ENCODE measurements at regions not wholly inside any gene's neighbourhood (a gene's known extent, or its start where the extent isn't known, plus 50 kb on each side); places are given as distances from the start of the nearest gene placed in this dataset.
A peak's percentile ranks its signal among the peaks of the same experiment; 100 is the strongest.

- H4K20me1 ChIP-seq (replicated peaks; ENCODE audit: control insufficient read depth, insufficient read depth, low read length) = no peaks in the 10 kb centered on the region
- no peak overlapping the region for H2AFZ ChIP-seq (ENCODE audit: low read depth, low read length)
- H3K36me3 ChIP-seq (ENCODE audit: control insufficient read depth, insufficient read depth, low read length) = no peaks in the 10 kb centered on the region
- H3K4me1 ChIP-seq (replicated peaks in 1 of 2; ENCODE audit: control insufficient read depth in 2 of 2, insufficient read depth in 2 of 2, low read length in 2 of 2) = peaks cover 0 to 26% of the 10 kb centered on the region in 2 experiments; a peak in 2 of 5 replicates
- CTCF ChIA-PET (ENCODE audit: low intra/inter-chr PET ratio) = no interaction called here
- no peaks in the 10 kb centered on the region for H3K79me2 ChIP-seq (ENCODE audit: control insufficient read depth, insufficient read depth, low read length)
- no peaks in the 10 kb centered on the region for H3K9me1 ChIP-seq (ENCODE audit: control insufficient read depth, insufficient read depth, low read length)
- in situ Hi-C loops (cut with MboI) = no loop called here
- FAIRE-seq (no peak), DNase-seq (ENCODE audit: extremely low read depth in 1 of 4, low spot score in 3 of 4) (no peak), ATAC-seq (no peak)
- H3K27me3 ChIP-seq (ENCODE audit: control insufficient read depth in 2 of 2, insufficient read depth in 2 of 2, low read length in 2 of 2) = peaks cover 8 to 35% of the 10 kb centered on the region in 2 experiments; a peak in 4 of 5 replicates
- no peaks in the 10 kb centered on the region for H3K9me3 ChIP-seq (replicated peaks; ENCODE audit: control insufficient read depth, insufficient read depth, low read depth, low read length)
- H3K4me3 ChIP-seq = no peak overlapping the region
- H3K9ac ChIP-seq (ENCODE audit: insufficient read depth in 1 of 2, low read depth in 2 of 2, low read length in 2 of 2) = 0 out of 4 replicates have a peak overlapping the region, but pooled peaks of 1 of the 2 experiments have one; percentile 20
- TF ChIP-seq VEZF1 (CRISPR knock-in tag; IDR thresholded peaks at IDR 0.05) = no peak
- no peak for TF ChIP-seq ZNF561 (CRISPR knock-in tag; conservative IDR thresholded peaks at IDR 0.05)
- no peak for TF ChIP-seq NCOA4 (IDR thresholded peaks at IDR 0.05; ENCODE audit: partially characterized antibody)
- no peak for TF ChIP-seq ZNF707 (CRISPR knock-in tag; conservative IDR thresholded peaks at IDR 0.05)
- TF ChIP-seq ESRRB (CRISPR knock-in tag; IDR thresholded peaks at IDR 0.05; ENCODE audit: borderline replicate concordance) = no peak
- no peak for TF ChIP-seq CREBBP (IDR thresholded peaks at IDR 0.05; ENCODE audit: low read depth, low read length)
- TF ChIP-seq ZC3H11A (IDR thresholded peaks at IDR 0.05; ENCODE audit: low read depth, low read length) = no peak
- TF ChIP-seq ZNF274 (IDR thresholded peaks at IDR 0.05; ENCODE audit: borderline replicate concordance, low read depth, low read length) = no peak
- TF ChIP-seq TCF7L2 (IDR thresholded peaks at IDR 0.05; ENCODE audit: low read depth, low read length) = no peak
- TF ChIP-seq KDM5B (IDR thresholded peaks at IDR 0.05; ENCODE audit: insufficient replicate concordance, low read depth, low read length) = no peak
- no peak for TF ChIP-seq ZEB2 (IDR thresholded peaks at IDR 0.05)
- BruUV-seq (replicated peaks) = no TSS peak
- no peak overlapping the region for H3K4me2 ChIP-seq (ENCODE audit: insufficient read depth, low read length)
- no peak overlapping the region for H3K27ac ChIP-seq (ENCODE audit: extremely low read depth, low read depth, low read length)
- 2% methylated on average over 23 of the region's 40 CpGs for WGBS (ENCODE audit: insufficient coverage, low coverage, missing lambda C conversion rate)
- POLR2A ChIA-PET = no interaction called here
- intact Hi-C loops (cut with micrococcal nuclease) = no loop called here
Measured at GRCh38 chr7:35968140-35968940, 167.5 kb downstream of the SEPTIN7 start.
